Prostate gland (tissue), 2 donors: ENCODE measurements at regions not wholly inside any gene's neighbourhood (a gene's known extent, or its start where the extent isn't known, plus 50 kb on each side); places are given as distances from the start of the nearest gene placed in this dataset.
"Not testable (repeated sequence)": the region's sequence is repeated elsewhere in the genome, so short reads cannot be mapped to it uniquely, and the experiment has no call there.

Experiments
- DNase-seq: peaks from one replicate; pipeline ENCODE4 v3.0.0-alpha.2; 2019; ENCODE audit warnings: low spot score
- H3K27ac ChIP-seq, 2 donors: fragments of 200-600 bp; sonication (generic); 2 replicates each; pipeline ENCODE4 v1.5.1; 2017 to 2019
- H3K27me3 ChIP-seq: fragments of 200-600 bp; sonication (generic); replicated peaks from 2 replicates; pipeline ENCODE4 v1.5.1; 2019; ENCODE audit not compliant: insufficient read depth
- H3K36me3 ChIP-seq, 2 donors: fragments of 200-600 bp; sonication (generic); 1 replicate in 1 of 2; 2 replicates in 1 of 2; pipeline versions ENCODE4 v1.5.1 to v1.8.1; 2017 to 2019
- H3K4me1 ChIP-seq: fragments of 200-600 bp; sonication (generic); replicated peaks from 2 replicates; pipeline ENCODE4 v1.5.1; 2019
- H3K4me3 ChIP-seq, 2 donors: fragments of 200-600 bp; sonication (generic); 2 replicates each; pipeline ENCODE4 v1.5.1; 2017 to 2019
- H3K9me3 ChIP-seq: fragments of 200-600 bp; sonication (generic); 2 replicates; pipeline ENCODE4 v1.5.1; 2017
- CTCF ChIP-seq, 4 experiments: fragments of 200-600 bp in 2 of 4; fragments of 450-650 bp in 2 of 4; sonication (generic) in 2 of 4; IDR thresholded peaks; 1 replicate in 3 of 4; 2 replicates in 1 of 4; pipeline ENCODE4 v1.5.1; 2016 to 2019; ENCODE audit warnings: antibody characterized with exemption in 4 of 4, mild to moderate bottlenecking in 2 of 4, moderate library complexity in 2 of 4
- POLR2A ChIP-seq: fragments of 450-650 bp; IDR thresholded peaks from one replicate; pipeline ENCODE4 v1.6.1; 2016; ENCODE audit warnings: antibody characterized with exemption, mild to moderate bottlenecking
- POLR2AphosphoS5 ChIP-seq: sonication (generic); formaldehyde crosslinking; IDR thresholded peaks from one replicate; pipeline ENCODE4 v1.6.1; 2017; ENCODE audit warnings: antibody characterized with exemption
- WGBS: methylation state at CpG from one replicate; pipeline ENCODE4 v1.1.5; 2018; 5-methylcytosine and 5-hydroxymethylcytosine counted together
- intact Hi-C: fragments of 100-400 bp; cut with DNase I; formaldehyde crosslinking; loops from one replicate; pipeline ENCODE4 v1.14.2; 2022

- no peaks in the 10 kb centered on the region for H3K4me1 ChIP-seq
- no peak overlapping the region for H3K27ac ChIP-seq
- no peak for DNase-seq
- TF ChIP-seq CTCF (IDR thresholded peaks at IDR 0.05) (no peak), POLR2AphosphoS5 (no peak), POLR2A (no peak)
- H3K27me3 ChIP-seq = no peaks in the 10 kb centered on the region
- intact Hi-C loops = no loop called here
- 86% methylated on average over 18 of the region's 18 CpGs for WGBS
- no peak overlapping the region for H3K4me3 ChIP-seq
- H3K9me3 ChIP-seq = no peaks in the 10 kb centered on the region
- H3K36me3 ChIP-seq = no peaks in the 10 kb centered on the region
Observed at GRCh38 chr22:47352920-47353700, 590.7 kb downstream of the TBC1D22A start.

- H3K27ac ChIP-seq = no peak overlapping the region
- DNase-seq = no peak
Observed at GRCh38 chr22:47351836-47352579, 589.6 kb downstream of the TBC1D22A start.

GRCh38 chr22:47346287-47346686 lies 583.8 kb downstream of the TBC1D22A start:
- H3K27me3 ChIP-seq, H3K4me3 ChIP-seq, H3K4me1 ChIP-seq, DNase-seq, intact Hi-C loops, H3K9me3 ChIP-seq, H3K36me3 ChIP-seq, H3K27ac ChIP-seq: not testable (repeated sequence)
- 95% methylated on average over 1 of the region's 1 CpG for WGBS

More at GRCh38 chr22:47351836-47352579, 589.6 kb downstream of the TBC1D22A start:
- no peaks in the 10 kb centered on the region for H3K36me3 ChIP-seq
- intact Hi-C loops = no loop called here
- TF ChIP-seq POLR2AphosphoS5 (no peak), CTCF (IDR thresholded peaks at IDR 0.05) (no peak), POLR2A (no peak)
- H3K27me3 ChIP-seq = no peaks in the 10 kb centered on the region
- WGBS = 87% methylated on average over 11 of the region's 11 CpGs
- H3K9me3 ChIP-seq = no peaks in the 10 kb centered on the region
- H3K4me3 ChIP-seq = no peak overlapping the region
- no peaks in the 10 kb centered on the region for H3K4me1 ChIP-seq

- no peaks in the 10 kb centered on the region for H3K4me1 ChIP-seq
- DNase-seq = no peak
- no peak overlapping the region for H3K4me3 ChIP-seq
- 77% methylated on average over 7 of the region's 7 CpGs for WGBS
- no peaks in the 10 kb centered on the region for H3K9me3 ChIP-seq
- H3K27ac ChIP-seq = no peak overlapping the region
- intact Hi-C loops = no loop called here
- no peaks in the 10 kb centered on the region for H3K36me3 ChIP-seq
- TF ChIP-seq POLR2AphosphoS5 = no peak
- no peak for TF ChIP-seq POLR2A
- TF ChIP-seq CTCF (IDR thresholded peaks at IDR 0.05) = no peak
- H3K27me3 ChIP-seq = no peaks in the 10 kb centered on the region
Observed at GRCh38 chr22:47345025-47345424, 582.6 kb downstream of the TBC1D22A start.

GRCh38 chr22:47344414-47344813 lies 582.0 kb downstream of the TBC1D22A start:
- Histone ChIP-seq H3K36me3 (no peaks in the 10 kb centered on the region), H3K4me1 (no peaks in the 10 kb centered on the region), H3K4me3 (no peak overlapping the region), H3K9me3 (no peaks in the 10 kb centered on the region), H3K27me3 (no peaks in the 10 kb centered on the region), H3K27ac (no peak overlapping the region)
- DNase-seq = no peak
- intact Hi-C loops = no loop called here
- TF ChIP-seq POLR2AphosphoS5 (no peak), POLR2A (no peak), CTCF (IDR thresholded peaks at IDR 0.05) (no peak)
- WGBS = 92% methylated on average over 6 of the region's 6 CpGs
